H9 (cell line): ENCODE measurements at regions not wholly inside any gene's neighbourhood (a gene's known extent, or its start where the extent isn't known, plus 50 kb on each side); places are given as distances from the start of the nearest gene placed in this dataset.

ENCODE experiments used
- DNase-seq: peaks from one replicate; pipeline ENCODE4 v3.0.0-alpha.2; 2017
- H2AFZ ChIP-seq: one replicate; pipeline ENCODE4 v1.6.1; 2013; ENCODE audit warnings: mild to moderate bottlenecking, low read length, control low read depth, moderate library complexity
- H2AK5ac ChIP-seq: 2 replicates; pipeline ENCODE4 v1.6.1; 2013; ENCODE audit warnings: low read length, control low read depth, mixed read lengths; ENCODE audit not compliant: insufficient read length
- H2BK120ac ChIP-seq: one replicate; pipeline ENCODE4 v1.6.1; 2013; ENCODE audit warnings: low read depth, mild to moderate bottlenecking, low read length, control low read depth, inconsistent platforms; ENCODE audit not compliant: poor library complexity, severe bottlenecking
- H2BK12ac ChIP-seq: 2 replicates; pipeline ENCODE4 v1.6.1; 2013; ENCODE audit warnings: low read length, control low read depth, mixed read lengths, low read depth; ENCODE audit not compliant: insufficient read length
- H2BK15ac ChIP-seq: 2 replicates; pipeline ENCODE4 v1.6.1; 2013; ENCODE audit warnings: low read depth, low read length, control low read depth
- H2BK20ac ChIP-seq: one replicate; pipeline ENCODE4 v1.6.1; 2013; ENCODE audit warnings: low read depth, mild to moderate bottlenecking, low read length, control low read depth, inconsistent platforms; ENCODE audit not compliant: poor library complexity, severe bottlenecking
- H2BK5ac ChIP-seq: 2 replicates; pipeline ENCODE4 v1.6.1; 2013; ENCODE audit warnings: low read length, control low read depth, mixed read lengths; ENCODE audit not compliant: insufficient read length
- H3K14ac ChIP-seq: 2 replicates; pipeline ENCODE4 v1.6.1; 2013; ENCODE audit warnings: low read length, control low read depth; ENCODE audit not compliant: insufficient read depth
- H3K18ac ChIP-seq: 2 replicates; pipeline ENCODE4 v1.6.1; 2013; ENCODE audit warnings: low read depth, mild to moderate bottlenecking, mixed read lengths, low read length, control low read depth; ENCODE audit not compliant: insufficient read length
- H3K23ac ChIP-seq: 2 replicates; pipeline ENCODE4 v1.6.1; 2013; ENCODE audit warnings: low read length, control low read depth, mixed read lengths, low read depth; ENCODE audit not compliant: insufficient read length
- H3K23me2 ChIP-seq: 2 replicates; pipeline ENCODE4 v1.6.1; 2013; ENCODE audit warnings: low read depth, mild to moderate bottlenecking, mixed read lengths, low read length, control low read depth; ENCODE audit not compliant: insufficient read length, poor library complexity, severe bottlenecking
- H3K27ac ChIP-seq: 2 replicates; pipeline ENCODE4 v1.5.1; 2013; ENCODE audit warnings: low read length, control low read depth, mixed read lengths, low read depth; ENCODE audit not compliant: insufficient read length
- H3K27me3 ChIP-seq: 2 replicates; pipeline ENCODE4 v1.6.1; 2013; ENCODE audit warnings: low read length, control low read depth, inconsistent platforms; ENCODE audit not compliant: insufficient read depth
- H3K4ac ChIP-seq: 2 replicates; pipeline ENCODE4 v1.6.1; 2013; ENCODE audit warnings: low read depth, mild to moderate bottlenecking, control low read depth, inconsistent platforms, low read length, moderate library complexity
- H3K4me1 ChIP-seq: 2 replicates; pipeline ENCODE4 v1.6.1; 2013; ENCODE audit warnings: low read length, control low read depth, inconsistent platforms; ENCODE audit not compliant: insufficient read depth
- H3K4me2 ChIP-seq: 2 replicates; pipeline ENCODE4 v1.6.1; 2013; ENCODE audit warnings: low read length, control low read depth, mixed read lengths; ENCODE audit not compliant: insufficient read length, insufficient read depth
- H3K56ac ChIP-seq: 2 replicates; pipeline ENCODE4 v1.6.1; 2013; ENCODE audit warnings: low read depth, mild to moderate bottlenecking, mixed read lengths, low read length, control low read depth; ENCODE audit not compliant: insufficient read length
- H3K79me1 ChIP-seq: 2 replicates; pipeline ENCODE4 v1.6.1; 2013; ENCODE audit warnings: low read depth, mild to moderate bottlenecking, moderate library complexity, low read length, control low read depth, inconsistent platforms; ENCODE audit not compliant: insufficient read depth, poor library complexity, severe bottlenecking
- H3K79me2 ChIP-seq: 2 replicates; pipeline ENCODE4 v1.6.1; 2013; ENCODE audit warnings: low read length, control low read depth, inconsistent platforms; ENCODE audit not compliant: insufficient read depth
- H3K9ac ChIP-seq: 2 replicates; pipeline ENCODE4 v1.6.1; 2013; ENCODE audit warnings: low read length, control low read depth, mixed read lengths; ENCODE audit not compliant: insufficient read length; ENCODE audit errors: extremely low read depth
- H3K9me3 ChIP-seq: one replicate; pipeline ENCODE4 v1.6.1; 2013; ENCODE audit warnings: low read depth, low read length, inconsistent platforms; ENCODE audit not compliant: control insufficient read depth
- H3T11ph ChIP-seq: one replicate; pipeline ENCODE4 v1.6.1; 2013; ENCODE audit warnings: mild to moderate bottlenecking, low read length, control low read depth, inconsistent platforms
- H4K20me1 ChIP-seq: one replicate; pipeline ENCODE4 v1.6.1; 2013; ENCODE audit not compliant: control insufficient read depth, insufficient read length, insufficient read depth
- H4K5ac ChIP-seq: 2 replicates; pipeline ENCODE4 v1.6.1; 2013; ENCODE audit warnings: low read depth, mild to moderate bottlenecking, mixed read lengths, low read length, control low read depth; ENCODE audit not compliant: insufficient read length
- H4K8ac ChIP-seq: replicated peaks from 2 replicates; pipeline ENCODE4 v1.6.1; 2013; ENCODE audit warnings: low read length, control low read depth, mixed read lengths, low read depth; ENCODE audit not compliant: insufficient read length
- H4K91ac ChIP-seq: 2 replicates; pipeline ENCODE4 v1.6.1; 2013; ENCODE audit warnings: low read depth, mild to moderate bottlenecking, moderate library complexity, mixed read lengths, low read length, control low read depth; ENCODE audit not compliant: insufficient read length
- H3K27ac Mint-ChIP-seq, 3 experiments: 2 replicates in 2 of 3; 3 replicates in 1 of 3; pipeline ENCODE4 v1.8.0; 2020 to 2021; ENCODE audit warnings: mixed read lengths in 3 of 3, mild to moderate bottlenecking in 1 of 3, moderate library complexity in 1 of 3
- H3K27me3 Mint-ChIP-seq: 2 replicates; pipeline ENCODE4 v1.8.0; 2021; ENCODE audit warnings: low read depth, mild to moderate bottlenecking, moderate library complexity, mixed read lengths
- H3K36me3 Mint-ChIP-seq, 3 experiments: 2 replicates in 2 of 3; 3 replicates in 1 of 3; pipeline ENCODE4 v1.8.0; 2020 to 2021; ENCODE audit warnings: low read depth in 3 of 3, mixed read lengths in 3 of 3; ENCODE audit not compliant: insufficient read depth in 1 of 3
- H3K4me1 Mint-ChIP-seq, 2 experiments: 2 replicates each; pipeline ENCODE4 v1.8.0; 2020; ENCODE audit warnings: mixed read lengths in 2 of 2
- H3K4me3 Mint-ChIP-seq, 2 experiments: 2 replicates in 1 of 2; 3 replicates in 1 of 2; pipeline ENCODE4 v1.8.0; 2020 to 2021; ENCODE audit warnings: mild to moderate bottlenecking in 2 of 2, mixed read lengths in 2 of 2, moderate library complexity in 1 of 2
- H3K9me3 Mint-ChIP-seq, 2 experiments: 2 replicates in 1 of 2; 3 replicates in 1 of 2; pipeline ENCODE4 v1.8.0; 2020; ENCODE audit warnings: mild to moderate bottlenecking in 2 of 2, mixed read lengths in 2 of 2, moderate library complexity in 1 of 2
- CTCF ChIP-seq: fragments of 200-600 bp; sonication (generic); conservative IDR thresholded peaks from 3 replicates; pipeline ENCODE4 v1.8.0; 2021; ENCODE audit warnings: antibody characterized with exemption, mild to moderate bottlenecking
- WGBS: extraction: QIAGEN DNeasy Blood & Tissue Kit; methylation state at CpG from one replicate; pipeline ENCODE4 v1.1.7; 2013; ENCODE audit warnings: missing lambda C conversion rate, low lambda C conversion rate, mixed read lengths; ENCODE audit not compliant: insufficient read length; ENCODE audit errors: extremely low coverage; 5-methylcytosine and 5-hydroxymethylcytosine counted together

DNA sequence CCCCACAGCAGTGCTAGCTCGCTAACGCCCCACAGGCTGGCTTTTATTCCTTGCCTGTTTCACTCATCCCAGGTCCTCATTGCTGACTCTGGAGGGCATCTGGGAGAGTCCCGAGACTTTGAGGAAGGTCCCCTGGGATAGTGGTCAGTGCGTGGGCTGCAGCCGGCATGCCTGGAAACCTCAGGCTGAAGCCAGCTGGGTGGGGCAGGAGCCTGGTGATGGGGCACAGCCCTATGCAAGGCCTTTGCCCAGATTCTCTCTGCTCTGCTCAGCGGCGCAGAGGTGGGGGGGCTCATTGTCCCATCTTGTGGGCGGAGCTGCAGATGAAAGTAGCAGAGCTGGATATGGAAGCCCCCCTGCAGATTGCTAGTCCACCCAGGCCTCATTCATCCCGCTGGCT, 55.7 kb upstream of the SMAD6 start:
- H4K91ac ChIP-seq, result no peak overlapping the region
- peaks cover 5% of the 10 kb centered on the region for H3K27me3 Mint-ChIP-seq
- no peak overlapping the region for H3K18ac ChIP-seq
- H3K14ac ChIP-seq, result no peak overlapping the region
- no peaks in the 10 kb centered on the region for H3K4me1 ChIP-seq
- H3K79me2 ChIP-seq, result no peaks in the 10 kb centered on the region
- H2BK120ac ChIP-seq, result no peak overlapping the region
- H4K5ac ChIP-seq, result no peak overlapping the region
- H3K9me3 ChIP-seq, result no peaks in the 10 kb centered on the region
- no peak overlapping the region for H2BK20ac ChIP-seq
- H3K36me3 Mint-ChIP-seq, result no peaks in the 10 kb centered on the region
- H3K27ac Mint-ChIP-seq, result no peak overlapping the region
- no peak overlapping the region for H3K4me3 Mint-ChIP-seq
- H3K23ac ChIP-seq, result no peak overlapping the region
- no peaks in the 10 kb centered on the region for H4K20me1 ChIP-seq
- no peaks in the 10 kb centered on the region for H3K79me1 ChIP-seq
- no CpG with 5 or more reads among the region's 9 CpGs for WGBS
- H2BK12ac ChIP-seq, result no peak overlapping the region
- H3K27me3 ChIP-seq, result no peaks in the 10 kb centered on the region
- no peak overlapping the region for H2BK5ac ChIP-seq
- no peak overlapping the region for H3K9ac ChIP-seq
- no peak overlapping the region for H3K4me2 ChIP-seq
- H3K27ac ChIP-seq, result no peak overlapping the region
- H2AFZ ChIP-seq, result no peak overlapping the region
- H3K23me2 ChIP-seq, result no peaks in the 10 kb centered on the region
- H3K56ac ChIP-seq, result no peak overlapping the region
- H3K9me3 Mint-ChIP-seq, result no peaks in the 10 kb centered on the region
- TF ChIP-seq CTCF, result no peak
- H3K4ac ChIP-seq, result no peak overlapping the region
- no peak for DNase-seq
- no peak overlapping the region for H4K8ac ChIP-seq
- H2BK15ac ChIP-seq, result no peak overlapping the region
- H3K4me1 Mint-ChIP-seq, result peaks cover 19 to 36% of the 10 kb centered on the region in 2 experiments
- H3T11ph ChIP-seq, result no peak overlapping the region
- no peak overlapping the region for H2AK5ac ChIP-seq
